ENCODE measurements at regions not wholly inside any gene's neighbourhood (a gene's known extent, or its start where the extent isn't known, plus 50 kb on each side); places are given as distances from the start of the nearest gene placed in this dataset.

DNA sequence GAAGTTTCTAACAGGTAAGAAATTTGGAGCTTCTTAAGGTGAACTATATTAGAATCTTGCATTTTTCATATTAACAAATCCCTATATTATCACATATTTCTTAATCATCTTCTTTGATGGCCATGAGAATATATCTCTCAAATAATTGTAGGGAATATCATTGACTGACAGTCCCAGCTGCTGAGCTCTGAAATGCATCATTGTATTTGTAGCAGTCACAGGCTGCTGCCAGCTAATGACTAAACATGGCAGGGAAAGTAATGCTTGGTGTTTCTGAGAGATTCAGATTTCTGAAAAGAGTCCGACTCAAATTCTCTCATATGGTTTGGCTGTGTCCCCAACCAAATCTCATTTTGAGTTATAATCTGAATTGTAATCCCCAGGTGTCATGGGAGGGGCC, 171.9 kb downstream of the TRAM1L1 start:
- TF ChIP-seq, protein P1, sequence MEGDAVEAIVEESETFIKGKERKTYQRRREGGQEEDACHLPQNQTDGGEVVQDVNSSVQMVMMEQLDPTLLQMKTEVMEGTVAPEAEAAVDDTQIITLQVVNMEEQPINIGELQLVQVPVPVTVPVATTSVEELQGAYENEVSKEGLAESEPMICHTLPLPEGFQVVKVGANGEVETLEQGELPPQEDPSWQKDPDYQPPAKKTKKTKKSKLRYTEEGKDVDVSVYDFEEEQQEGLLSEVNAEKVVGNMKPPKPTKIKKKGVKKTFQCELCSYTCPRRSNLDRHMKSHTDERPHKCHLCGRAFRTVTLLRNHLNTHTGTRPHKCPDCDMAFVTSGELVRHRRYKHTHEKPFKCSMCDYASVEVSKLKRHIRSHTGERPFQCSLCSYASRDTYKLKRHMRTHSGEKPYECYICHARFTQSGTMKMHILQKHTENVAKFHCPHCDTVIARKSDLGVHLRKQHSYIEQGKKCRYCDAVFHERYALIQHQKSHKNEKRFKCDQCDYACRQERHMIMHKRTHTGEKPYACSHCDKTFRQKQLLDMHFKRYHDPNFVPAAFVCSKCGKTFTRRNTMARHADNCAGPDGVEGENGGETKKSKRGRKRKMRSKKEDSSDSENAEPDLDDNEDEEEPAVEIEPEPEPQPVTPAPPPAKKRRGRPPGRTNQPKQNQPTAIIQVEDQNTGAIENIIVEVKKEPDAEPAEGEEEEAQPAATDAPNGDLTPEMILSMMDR (IDR thresholded peaks at IDR 0.05) = no peak
- TF ChIP-seq POLR2A (IDR thresholded peaks at IDR 0.05) (no peak), POLR2AphosphoS5 (IDR thresholded peaks at IDR 0.05) (no peak)
